ENCODE measurements at regions not wholly inside any gene's neighbourhood (a gene's known extent, or its start where the extent isn't known, plus 50 kb on each side); places are given as distances from the start of the nearest gene placed in this dataset.
"Not testable (repeated sequence)": the region's sequence is repeated elsewhere in the genome, so short reads cannot be mapped to it uniquely, and the experiment has no call there.

DNA sequence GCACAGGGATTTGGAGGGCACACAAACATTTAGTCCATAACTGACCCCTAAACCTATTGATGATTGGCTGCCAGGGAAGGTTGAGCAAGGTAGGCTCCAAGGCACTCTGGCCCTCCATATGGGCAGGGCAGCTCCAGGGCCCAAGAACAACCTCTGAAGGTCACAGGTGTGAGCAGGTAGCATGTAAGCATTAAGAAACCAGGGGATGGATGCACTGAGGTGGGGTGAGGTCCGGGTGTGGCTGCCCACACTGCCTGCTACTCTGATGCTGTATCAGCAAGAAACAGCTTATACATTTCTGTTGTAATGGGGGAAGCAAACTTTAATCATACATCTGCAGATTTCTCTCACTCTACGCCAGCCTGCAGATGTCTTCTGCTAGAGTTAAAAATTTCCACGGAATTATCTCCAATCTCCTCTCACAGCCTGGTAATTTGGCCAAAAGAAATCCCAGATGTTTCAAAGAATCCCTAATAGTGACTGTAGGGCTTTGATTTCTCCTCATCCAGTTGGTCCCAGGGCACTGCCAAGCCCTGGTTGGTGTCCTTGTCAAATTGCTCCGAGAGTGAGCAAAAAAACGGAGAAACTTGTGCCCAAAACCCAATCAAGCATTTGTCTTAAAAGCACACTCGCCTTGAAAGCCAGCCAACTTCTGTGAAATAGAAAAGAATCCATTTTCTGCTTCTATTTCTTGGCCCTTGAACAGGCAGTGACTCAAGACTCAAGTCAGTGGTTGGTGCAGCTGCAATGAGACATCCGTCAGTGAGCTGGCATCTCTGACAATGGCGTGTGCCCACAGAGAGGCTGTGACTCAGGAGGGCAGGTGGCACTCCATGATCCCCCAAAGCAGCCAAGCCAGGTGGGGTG is 72.5 kb upstream of the MRI1 start:
- H3K36me3 ChIP-seq (ENCODE audit: insufficient read depth, low read length): no peaks in the 10 kb centered on the region
- no peak for DNase-seq (ENCODE audit: low read depth, low spot score)
- no peak overlapping the region for H3K4me3 ChIP-seq
- no peak overlapping the region for H3K27ac ChIP-seq
- H3K9ac ChIP-seq (ENCODE audit: insufficient read length): no peak overlapping the region
- no peaks in the 10 kb centered on the region for H3K9me3 ChIP-seq (ENCODE audit: low read depth, low read length)
- TF ChIP-seq EZH2 (IDR thresholded peaks at IDR 0.05) (no peak), POLR2AphosphoS5 (IDR thresholded peaks at IDR 0.05; ENCODE audit: borderline replicate concordance, low read depth, low read length) (no peak), FOXP2 (optimal IDR thresholded peaks at IDR 0.05; ENCODE audit: control extremely low read depth, extremely low read length, insufficient read depth) (no peak)

DNA sequence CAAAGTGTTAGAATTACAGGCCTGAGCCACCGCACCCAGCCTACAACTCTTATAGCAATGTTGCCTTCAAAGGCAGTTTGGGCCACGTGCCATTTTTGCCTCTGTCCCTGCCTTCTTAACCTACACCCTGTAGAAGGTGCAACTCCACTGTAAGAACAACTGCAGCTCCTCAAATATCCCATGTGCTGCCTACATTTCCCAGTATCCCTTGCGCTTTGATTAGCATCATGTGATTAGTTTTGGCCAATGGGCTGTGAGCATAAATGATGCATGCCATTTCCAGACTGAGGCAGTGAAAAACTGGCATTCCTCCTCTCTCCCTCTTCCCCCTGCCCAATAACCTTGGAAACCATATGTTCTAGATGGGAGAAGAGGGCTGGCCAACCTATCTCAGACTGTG is 75.2 kb upstream of the MRI1 start:
- Histone ChIP-seq H3K36me3 (ENCODE audit: insufficient read depth, low read length) (no peaks in the 10 kb centered on the region), H3K9me3 (ENCODE audit: low read depth, low read length) (no peaks in the 10 kb centered on the region), H3K9ac (ENCODE audit: insufficient read length) (no peak overlapping the region), H3K4me3 (no peak overlapping the region), H3K27ac (no peak overlapping the region)
- DNase-seq (ENCODE audit: low read depth, low spot score): peak; percentile 22
- TF ChIP-seq FOXP2 (optimal IDR thresholded peaks at IDR 0.05; ENCODE audit: control extremely low read depth, extremely low read length, insufficient read depth) (no peak), POLR2AphosphoS5 (IDR thresholded peaks at IDR 0.05; ENCODE audit: borderline replicate concordance, low read depth, low read length) (no peak), EZH2 (IDR thresholded peaks at IDR 0.05) (no peak)

- DNase-seq (ENCODE audit: low read depth, low spot score): no peak
Observed at GRCh38 chr19:13684021-13684420, 80.3 kb upstream of the MRI1 start.

DNA sequence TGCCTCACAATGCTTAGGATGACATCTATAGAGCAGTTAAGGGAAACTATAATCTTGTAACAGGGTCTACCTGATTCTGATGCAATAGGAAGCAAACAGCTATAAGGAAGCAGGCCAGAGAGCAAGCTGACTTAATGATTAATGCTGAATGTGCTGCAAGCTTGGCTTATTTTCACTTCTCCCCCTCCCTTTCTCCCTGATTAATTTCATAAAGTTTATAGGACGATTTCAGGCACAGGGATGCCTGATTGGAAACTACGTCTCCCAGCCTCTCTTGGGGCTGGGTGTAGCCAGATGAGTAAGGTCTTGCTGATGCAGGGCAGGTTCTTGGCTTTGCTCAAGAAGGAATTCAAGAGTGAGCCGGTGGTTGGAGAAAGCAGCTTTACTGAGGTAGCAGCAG is 82.8 kb upstream of the MRI1 start:
- Histone ChIP-seq H3K27ac (peak overlapping the region; percentile 71; the same call in 1 of the 2 replicates), H3K9me3 (ENCODE audit: low read depth, low read length) (peaks cover 13% of the 10 kb centered on the region; the same call in 1 of the 2 replicates), H3K36me3 (ENCODE audit: insufficient read depth, low read length) (no peaks in the 10 kb centered on the region), H3K4me3 (no peak overlapping the region), H3K9ac (ENCODE audit: insufficient read length) (no peak overlapping the region)
- TF ChIP-seq POLR2AphosphoS5 (IDR thresholded peaks at IDR 0.05; ENCODE audit: borderline replicate concordance, low read depth, low read length) (no peak), EZH2 (IDR thresholded peaks at IDR 0.05) (no peak), FOXP2 (optimal IDR thresholded peaks at IDR 0.05; ENCODE audit: control extremely low read depth, extremely low read length, insufficient read depth) (no peak)
- no peak for DNase-seq (ENCODE audit: low read depth, low spot score)

More at GRCh38 chr19:13684021-13684420, 80.3 kb upstream of the MRI1 start:
- peaks cover 12% of the 10 kb centered on the region; the same call in 1 of the 2 replicates for H3K9me3 ChIP-seq (ENCODE audit: low read depth, low read length)
- H3K36me3 ChIP-seq (ENCODE audit: insufficient read depth, low read length): no peaks in the 10 kb centered on the region
- TF ChIP-seq FOXP2 (optimal IDR thresholded peaks at IDR 0.05; ENCODE audit: control extremely low read depth, extremely low read length, insufficient read depth) (no peak), POLR2AphosphoS5 (IDR thresholded peaks at IDR 0.05; ENCODE audit: borderline replicate concordance, low read depth, low read length) (no peak), EZH2 (IDR thresholded peaks at IDR 0.05) (no peak)
- H3K4me3 ChIP-seq: no peak overlapping the region
- H3K9ac ChIP-seq (ENCODE audit: insufficient read length): no peak overlapping the region
- peak overlapping the region; percentile 67 for H3K27ac ChIP-seq

DNA sequence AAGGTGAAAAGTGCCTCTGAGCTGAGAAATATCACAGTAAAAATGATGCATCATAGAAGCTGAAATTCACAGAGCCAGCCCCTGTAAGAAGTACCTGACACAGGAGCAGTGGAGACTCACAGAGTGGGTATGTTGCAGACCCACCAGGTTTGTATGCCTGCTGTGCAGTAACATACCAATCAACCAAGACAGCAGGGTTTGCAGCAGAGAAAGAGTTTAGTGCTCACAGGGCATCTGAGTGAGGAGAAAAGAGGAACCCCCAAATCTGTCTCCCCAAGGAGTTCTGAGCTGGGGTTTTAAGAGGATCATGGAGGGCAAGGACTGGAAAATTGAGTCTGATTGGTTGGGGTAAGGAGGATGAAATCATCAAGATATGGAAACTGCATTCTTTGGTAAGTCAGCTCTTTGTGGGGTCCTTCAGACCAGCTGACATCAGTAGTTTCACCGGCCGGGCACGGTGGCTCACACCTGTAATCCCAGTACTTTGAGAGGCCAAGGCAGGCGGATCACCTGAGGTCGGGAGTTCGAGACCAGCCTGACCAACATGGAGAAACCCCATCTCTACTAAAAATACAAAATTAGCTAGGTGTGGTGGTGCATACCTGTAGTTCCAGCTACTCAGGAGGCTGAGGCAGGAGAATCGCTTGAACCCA is 83.5 kb upstream of the MRI1 start:
- not testable (repeated sequence) for H3K36me3 ChIP-seq (ENCODE audit: insufficient read depth, low read length); H3K4me3 ChIP-seq; H3K9ac ChIP-seq (ENCODE audit: insufficient read length); DNase-seq (ENCODE audit: low read depth, low spot score)
- Histone ChIP-seq H3K9me3 (ENCODE audit: low read depth, low read length) (peaks cover 13% of the 10 kb centered on the region; the same call in 1 of the 2 replicates), H3K27ac (peak overlapping the region; percentile 71; the same call in 1 of the 2 replicates)

DNA sequence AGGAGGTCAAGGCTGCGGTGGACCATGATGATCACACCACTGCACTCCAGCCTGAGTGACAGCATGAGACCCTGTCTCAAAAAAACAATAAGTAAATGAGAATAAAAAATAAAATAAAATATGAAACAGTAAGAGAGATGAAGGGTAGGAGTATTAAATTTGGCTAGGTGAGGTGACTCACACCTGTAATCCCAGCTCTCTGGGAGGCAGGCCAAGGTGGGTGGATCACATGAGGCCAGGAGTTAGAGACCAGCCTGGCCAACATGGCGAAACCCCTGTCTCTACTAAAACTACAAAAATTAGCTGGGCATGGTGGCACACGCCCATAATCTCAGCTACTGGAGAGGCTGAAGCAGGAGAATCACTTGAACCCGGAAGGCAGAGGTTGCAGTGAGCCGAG is 87.4 kb upstream of the MRI1 start:
- H3K36me3 ChIP-seq (ENCODE audit: insufficient read depth, low read length); DNase-seq (ENCODE audit: low read depth, low spot score); H3K4me3 ChIP-seq; H3K27ac ChIP-seq; H3K9ac ChIP-seq (ENCODE audit: insufficient read length): not testable (repeated sequence)
- peaks cover 13% of the 10 kb centered on the region; the same call in 1 of the 2 replicates for H3K9me3 ChIP-seq (ENCODE audit: low read depth, low read length)

DNA sequence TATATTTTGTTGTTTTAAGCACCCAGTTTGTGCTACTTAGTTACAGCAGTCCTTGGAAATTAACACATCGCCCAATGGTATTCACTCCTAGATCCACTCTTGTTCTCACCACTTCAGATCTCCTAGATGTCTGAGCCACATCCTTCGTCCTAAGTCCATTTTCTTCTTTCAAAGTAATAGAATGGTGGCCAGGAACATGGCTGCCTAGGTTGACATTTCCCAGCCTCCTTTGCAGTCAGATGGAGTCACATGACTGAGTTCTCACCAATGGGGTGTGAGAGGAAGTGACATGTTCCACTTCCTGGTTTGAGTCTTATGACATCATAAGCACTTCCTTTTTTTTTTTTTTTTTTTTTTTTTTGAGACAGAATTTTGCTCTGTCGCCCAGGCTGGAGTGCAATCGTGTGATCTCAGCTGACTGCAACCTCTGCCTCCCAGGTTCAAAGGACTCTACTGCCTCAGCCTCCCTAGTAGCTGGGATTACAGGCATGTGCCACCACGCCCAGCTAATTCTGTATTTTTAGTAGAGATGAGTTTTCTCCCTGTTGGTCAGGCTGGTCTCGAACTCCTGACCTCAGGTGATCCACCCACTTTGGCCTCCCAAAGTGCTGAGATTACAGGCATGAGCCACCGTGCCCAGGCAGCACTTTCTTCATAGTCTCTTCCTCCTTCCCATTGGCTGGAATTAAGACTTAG is 91.7 kb upstream of the MRI1 start:
- H3K27ac ChIP-seq: 0 out of 2 replicates have a peak overlapping the region, but pooled peaks have one; percentile 1
- not testable (repeated sequence) for H3K9ac ChIP-seq (ENCODE audit: insufficient read length); H3K9me3 ChIP-seq (ENCODE audit: low read depth, low read length); H3K36me3 ChIP-seq (ENCODE audit: insufficient read depth, low read length); H3K4me3 ChIP-seq
- DNase-seq (ENCODE audit: low read depth, low spot score): peak; percentile 14

GRCh38 chr19:13670846-13671245 is 93.5 kb upstream of the MRI1 start:
- H3K9ac ChIP-seq (ENCODE audit: insufficient read length): no peak overlapping the region
- peak; percentile 74 for DNase-seq (ENCODE audit: low read depth, low spot score)
- no peak for TF ChIP-seq EZH2 (IDR thresholded peaks at IDR 0.05)
- no peak for TF ChIP-seq FOXP2 (optimal IDR thresholded peaks at IDR 0.05; ENCODE audit: control extremely low read depth, extremely low read length, insufficient read depth)
- TF ChIP-seq POLR2AphosphoS5 (IDR thresholded peaks at IDR 0.05; ENCODE audit: borderline replicate concordance, low read depth, low read length): peak; percentile 29; the same call in 1 of the 2 replicates

More at GRCh38 chr19:13670846-13671245, 93.5 kb upstream of the MRI1 start:
- Histone ChIP-seq H3K9me3 (ENCODE audit: low read depth, low read length) (no peaks in the 10 kb centered on the region), H3K27ac (peak overlapping the region; percentile 89), H3K4me3 (peak overlapping the region; percentile 35; the same call in 1 of the 2 replicates), H3K36me3 (ENCODE audit: insufficient read depth, low read length) (no peaks in the 10 kb centered on the region)

Measured in SK-N-MC (cell line).